GM12878 (cell line): ENCODE measurements at regions not wholly inside any gene's neighbourhood (a gene's known extent, or its start where the extent isn't known, plus 50 kb on each side); places are given as distances from the start of the nearest gene placed in this dataset.

Experiments used
- ATAC-seq: fragments of 200-7000 bp; cut with Tn5 transposase; 3 replicates; pipeline ENCODE4 v1.9.1; 2020; ENCODE audit warnings: mild to moderate bottlenecking, moderate library complexity
- BruUV-seq: library from RNA; stranded (reverse); fragments of 400-500 nt; replicated peaks from 2 replicates; lab custom pipeline; 2021; lab: Mats Ljungman, UMichigan
- CTCF ChIA-PET: fragments of 300-600 bp; sonication (Branson Sonifier 250); formaldehyde crosslinking; extraction: SDS; loops from one replicate; lab custom pipeline; 2021; ENCODE audit warnings: inconsistent platforms; lab: Yijun Ruan, JAX
- POLR2A ChIA-PET: fragments of 350-600 bp; formaldehyde crosslinking; extraction: SDS; loops from one replicate; lab custom pipeline; 2021; ENCODE audit warnings: inconsistent platforms; lab: Charles Lee
- RAD21 ChIA-PET: fragments of 300-600 bp; sonication (Branson Sonifier 250); formaldehyde crosslinking; loops from one replicate; lab custom pipeline; 2023; ENCODE audit warnings: antibody characterized with exemption; ENCODE audit not compliant: unreplicated experiment; lab: Charles Lee
- SMC1A ChIA-PET: fragments of 300-600 bp; sonication (Branson Sonifier 250); formaldehyde crosslinking; loops from one replicate; lab custom pipeline; 2023; ENCODE audit not compliant: unreplicated experiment, uncharacterized antibody; lab: Charles Lee
- DNase-seq: peaks from one replicate; pipeline ENCODE4 v3.0.0-alpha.2; 2011; ENCODE audit warnings: low read depth, low spot score
- FAIRE-seq: peaks from 3 replicates; lab custom pipeline; 2011; peaks lifted over from hg19 to GRCh38; lab: Jason Lieb, UNC
- H2AFZ ChIP-seq: 2 replicates; pipeline ENCODE4 v1.6.0; 2011; ENCODE audit warnings: low read depth, low read length, control low read depth; ENCODE audit not compliant: control insufficient read depth
- H3K27ac ChIP-seq: 2 replicates; pipeline ENCODE4 v1.5.1; 2011; ENCODE audit warnings: control low read depth; ENCODE audit not compliant: control insufficient read depth, insufficient read depth
- H3K27me3 ChIP-seq, 2 experiments: replicated peaks in 1 of 2; 2 replicates each; pipeline versions ENCODE4 v1.6.0 to v1.6.1; 2011; ENCODE audit warnings: low read length in 1 of 2; ENCODE audit not compliant: control insufficient read depth in 2 of 2, insufficient read depth in 2 of 2
- H3K36me3 ChIP-seq, 2 experiments: 2 replicates each; pipeline ENCODE4 v1.5.1; 2011; ENCODE audit warnings: low read length in 1 of 2; ENCODE audit not compliant: control insufficient read depth in 2 of 2, insufficient read depth in 2 of 2
- H3K4me1 ChIP-seq: 2 replicates; pipeline ENCODE4 v1.6.1; 2011; ENCODE audit warnings: mild to moderate bottlenecking, low read length, moderate library complexity, mixed read lengths; ENCODE audit not compliant: control insufficient read depth, insufficient read depth
- H3K4me2 ChIP-seq: 2 replicates; pipeline ENCODE4 v1.6.0; 2011; ENCODE audit warnings: control low read depth; ENCODE audit not compliant: control insufficient read depth, insufficient read depth
- H3K4me3 ChIP-seq: fragments of 200-600 bp; sonication (generic); 2 replicates; pipeline ENCODE4 v1.5.1; 2016
- H3K79me2 ChIP-seq: 2 replicates; pipeline ENCODE4 v1.6.0; 2011; ENCODE audit warnings: low read length; ENCODE audit not compliant: control insufficient read depth, insufficient read depth
- H3K9ac ChIP-seq: 2 replicates; pipeline ENCODE4 v1.8.0; 2011; ENCODE audit warnings: low read length, control low read depth, mixed read lengths; ENCODE audit not compliant: control insufficient read depth, insufficient read depth
- H3K9me3 ChIP-seq: replicated peaks from 3 replicates; pipeline ENCODE4 v1.5.1; 2011; ENCODE audit warnings: mild to moderate bottlenecking, low read length; ENCODE audit not compliant: control insufficient read depth, insufficient read depth
- H4K20me1 ChIP-seq: 2 replicates; pipeline ENCODE4 v1.6.0; 2011; ENCODE audit not compliant: control insufficient read depth, insufficient read depth
- E2F8 ChIP-seq: fragments of 450-650 bp; IDR thresholded peaks from 2 replicates; pipeline ENCODE4 v1.6.1; 2018; ENCODE audit warnings: mild to moderate bottlenecking, low read depth, moderate library complexity; ENCODE audit not compliant: partially characterized antibody
- MEF2B ChIP-seq: fragments of 450-650 bp; IDR thresholded peaks from 2 replicates; pipeline ENCODE4 v1.6.1; 2018; ENCODE audit warnings: mild to moderate bottlenecking, moderate library complexity; ENCODE audit not compliant: partially characterized antibody, poor library complexity, severe bottlenecking
- SIN3A ChIP-seq: IDR thresholded peaks from 2 replicates; pipeline ENCODE4 v1.6.1; 2012; ENCODE audit warnings: low read depth, low read length, improper control_type of control experiment
- SUPT20H ChIP-seq: IDR thresholded peaks from 2 replicates; pipeline ENCODE4 v1.6.1; 2011; ENCODE audit warnings: low read depth, mild to moderate bottlenecking, low read length, moderate library complexity, borderline replicate concordance; ENCODE audit not compliant: control insufficient read depth
- YY1 ChIP-seq: IDR thresholded peaks from 2 replicates; pipeline ENCODE4 v1.6.1; 2011; ENCODE audit warnings: low read depth, mild to moderate bottlenecking, low read length
- WGBS: methylation state at CpG from one replicate; pipeline ENCODE4 v1.1.6; 2016; ENCODE audit warnings: low lambda C conversion rate; ENCODE audit not compliant: insufficient replicate concordance, insufficient coverage; ENCODE audit errors: missing lambda C conversion rate; 5-methylcytosine and 5-hydroxymethylcytosine counted together
- in situ Hi-C: fragments of 300-500 bp; cut with MboI; formaldehyde crosslinking; loops from 9 replicates; pipeline ENCODE4 v1.14.3; 2018; ENCODE audit warnings: mixed read lengths
- intact Hi-C: fragments of 100-400 bp; cut with micrococcal nuclease; formaldehyde crosslinking; loops from one replicate; pipeline ENCODE4 v1.14.2; 2022; ENCODE audit not compliant: unreplicated experiment
- TF ChIP-seq, protein P1 (sequence below): fragments of 450-650 bp; formaldehyde crosslinking; IDR thresholded peaks from 2 replicates; pipeline ENCODE4 v1.5.0; 2022; ENCODE audit warnings: mild to moderate bottlenecking, missing genetic modification characterization

DNA sequence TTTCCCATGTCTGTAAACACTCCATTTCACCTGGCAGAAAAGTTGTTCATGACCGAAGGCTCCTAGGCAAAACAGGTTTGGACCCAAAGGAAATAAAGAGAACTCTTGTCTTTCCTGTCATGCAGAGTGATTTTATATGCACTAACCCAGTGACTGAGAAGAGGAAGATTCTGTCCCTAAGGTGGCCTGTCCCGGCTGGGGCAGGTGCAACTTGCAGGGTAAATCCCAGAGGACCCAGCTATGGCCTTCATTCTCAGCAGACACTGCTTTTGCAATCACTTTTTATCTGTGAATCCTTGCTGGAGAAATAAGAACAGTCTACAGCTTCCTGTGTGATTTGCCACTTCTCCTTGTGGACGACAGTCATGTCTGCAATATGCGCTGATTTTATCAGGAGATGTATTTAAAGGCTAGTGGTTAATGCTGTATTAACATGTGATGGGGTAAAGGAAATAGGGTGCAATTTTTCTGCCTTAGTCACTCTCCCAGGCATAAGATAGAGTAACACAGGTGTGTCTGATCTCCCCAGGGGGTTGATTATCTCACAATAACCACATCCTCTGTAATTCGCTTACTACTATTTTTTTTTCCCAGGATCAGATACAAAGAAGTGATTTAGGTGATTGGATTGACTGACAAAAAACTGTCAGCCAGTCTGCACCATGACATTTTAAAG is 696.8 kb upstream of the SOX9 start:
- SMC1A ChIA-PET, result no interaction called here
- no peak for FAIRE-seq
- POLR2A ChIA-PET, result no interaction called here
- ATAC-seq, result 0 out of 3 replicates have a peak, but pooled peaks have one; percentile 31
- no peaks in the 10 kb centered on the region for H3K9me3 ChIP-seq
- no peak overlapping the region for H3K4me2 ChIP-seq
- no peaks in the 10 kb centered on the region for H3K27me3 ChIP-seq
- intact Hi-C loops (no loop called here), in situ Hi-C loops (no loop called here)
- no peaks in the 10 kb centered on the region for H3K36me3 ChIP-seq
- no peak overlapping the region for H3K4me3 ChIP-seq
- no peaks in the 10 kb centered on the region for H4K20me1 ChIP-seq
- peak; percentile 74 for TF ChIP-seq MEF2B
- TF ChIP-seq, protein P1, sequence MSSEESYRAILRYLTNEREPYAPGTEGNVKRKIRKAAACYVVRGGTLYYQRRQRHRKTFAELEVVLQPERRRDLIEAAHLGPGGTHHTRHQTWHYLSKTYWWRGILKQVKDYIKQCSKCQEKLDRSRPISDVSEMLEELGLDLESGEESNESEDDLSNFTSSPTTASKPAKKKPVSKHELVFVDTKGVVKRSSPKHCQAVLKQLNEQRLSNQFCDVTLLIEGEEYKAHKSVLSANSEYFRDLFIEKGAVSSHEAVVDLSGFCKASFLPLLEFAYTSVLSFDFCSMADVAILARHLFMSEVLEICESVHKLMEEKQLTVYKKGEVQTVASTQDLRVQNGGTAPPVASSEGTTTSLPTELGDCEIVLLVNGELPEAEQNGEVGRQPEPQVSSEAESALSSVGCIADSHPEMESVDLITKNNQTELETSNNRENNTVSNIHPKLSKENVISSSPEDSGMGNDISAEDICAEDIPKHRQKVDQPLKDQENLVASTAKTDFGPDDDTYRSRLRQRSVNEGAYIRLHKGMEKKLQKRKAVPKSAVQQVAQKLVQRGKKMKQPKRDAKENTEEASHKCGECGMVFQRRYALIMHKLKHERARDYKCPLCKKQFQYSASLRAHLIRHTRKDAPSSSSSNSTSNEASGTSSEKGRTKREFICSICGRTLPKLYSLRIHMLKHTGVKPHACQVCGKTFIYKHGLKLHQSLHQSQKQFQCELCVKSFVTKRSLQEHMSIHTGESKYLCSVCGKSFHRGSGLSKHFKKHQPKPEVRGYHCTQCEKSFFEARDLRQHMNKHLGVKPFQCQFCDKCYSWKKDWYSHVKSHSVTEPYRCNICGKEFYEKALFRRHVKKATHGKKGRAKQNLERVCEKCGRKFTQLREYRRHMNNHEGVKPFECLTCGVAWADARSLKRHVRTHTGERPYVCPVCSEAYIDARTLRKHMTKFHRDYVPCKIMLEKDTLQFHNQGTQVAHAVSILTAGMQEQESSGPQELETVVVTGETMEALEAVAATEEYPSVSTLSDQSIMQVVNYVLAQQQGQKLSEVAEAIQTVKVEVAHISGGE (CRISPR knock-in tag), result no peak
- 36% methylated on average over 5 of the region's 5 CpGs for WGBS
- CTCF ChIA-PET, result no interaction called here
- H3K27ac ChIP-seq, result no peak overlapping the region
- H3K4me1 ChIP-seq, result no peaks in the 10 kb centered on the region
- no peaks in the 10 kb centered on the region for H3K79me2 ChIP-seq
- BruUV-seq, result no TSS peak
- RAD21 ChIA-PET, result no interaction called here
- H2AFZ ChIP-seq, result no peak overlapping the region
- H3K9ac ChIP-seq, result no peak overlapping the region
- DNase-seq, result no peak

- intact Hi-C loops (no loop called here), in situ Hi-C loops (no loop called here)
- RAD21 ChIA-PET, result no interaction called here
- Histone ChIP-seq H3K4me3 (no peak overlapping the region), H3K36me3 (no peaks in the 10 kb centered on the region), H3K27me3 (no peaks in the 10 kb centered on the region), H4K20me1 (no peaks in the 10 kb centered on the region), H3K9ac (no peak overlapping the region), H3K27ac (no peak overlapping the region), H3K4me2 (no peak overlapping the region), H3K9me3 (no peaks in the 10 kb centered on the region), H3K4me1 (no peaks in the 10 kb centered on the region), H3K79me2 (no peaks in the 10 kb centered on the region), H2AFZ (no peak overlapping the region)
- FAIRE-seq (no peak), ATAC-seq (no peak), DNase-seq (no peak)
- SMC1A ChIA-PET, result no interaction called here
- 20% methylated on average over 3 of the region's 3 CpGs for WGBS
- CTCF ChIA-PET, result no interaction called here
- no TSS peak for BruUV-seq
- TF ChIP-seq SIN3A (no peak), E2F8 (no peak), SUPT20H (no peak), YY1 (no peak)
- POLR2A ChIA-PET, result no interaction called here
These were observed 693.0 kb upstream of the SOX9 start for GRCh38 chr17:71427801-71428200.
